IPS-20b (cell line): ENCODE measurements at regions not wholly inside any gene's neighbourhood (a gene's known extent, or its start where the extent isn't known, plus 50 kb on each side); places are given as distances from the start of the nearest gene placed in this dataset.

ENCODE experiments used
- H3K27ac ChIP-seq: one replicate; pipeline ENCODE4 v1.5.1; 2013; ENCODE audit warnings: low read length
- H3K27me3 ChIP-seq: 2 replicates; pipeline ENCODE4 v1.6.1; 2013; ENCODE audit warnings: mild to moderate bottlenecking, low read length, inconsistent platforms; ENCODE audit not compliant: insufficient read depth
- H3K36me3 ChIP-seq: 2 replicates; pipeline ENCODE4 v1.6.1; 2013; ENCODE audit warnings: low read depth, mild to moderate bottlenecking, inconsistent platforms, low read length, moderate library complexity; ENCODE audit not compliant: insufficient read depth
- H3K4me1 ChIP-seq: 2 replicates; pipeline ENCODE4 v1.6.1; 2013; ENCODE audit warnings: mild to moderate bottlenecking, control low read depth, inconsistent platforms, low read length, moderate library complexity; ENCODE audit not compliant: insufficient read depth
- H3K4me3 ChIP-seq: 2 replicates; pipeline ENCODE4 v1.5.1; 2013; ENCODE audit warnings: mild to moderate bottlenecking, low read length, inconsistent platforms
- H3K9ac ChIP-seq: 2 replicates; pipeline ENCODE4 v1.6.1; 2013; ENCODE audit warnings: low read depth, mild to moderate bottlenecking, inconsistent platforms, low read length, moderate library complexity
- H3K9me3 ChIP-seq: 2 replicates; pipeline ENCODE4 v1.6.1; 2013; ENCODE audit warnings: mild to moderate bottlenecking, low read depth, low read length, inconsistent platforms; ENCODE audit not compliant: insufficient read depth

DNA sequence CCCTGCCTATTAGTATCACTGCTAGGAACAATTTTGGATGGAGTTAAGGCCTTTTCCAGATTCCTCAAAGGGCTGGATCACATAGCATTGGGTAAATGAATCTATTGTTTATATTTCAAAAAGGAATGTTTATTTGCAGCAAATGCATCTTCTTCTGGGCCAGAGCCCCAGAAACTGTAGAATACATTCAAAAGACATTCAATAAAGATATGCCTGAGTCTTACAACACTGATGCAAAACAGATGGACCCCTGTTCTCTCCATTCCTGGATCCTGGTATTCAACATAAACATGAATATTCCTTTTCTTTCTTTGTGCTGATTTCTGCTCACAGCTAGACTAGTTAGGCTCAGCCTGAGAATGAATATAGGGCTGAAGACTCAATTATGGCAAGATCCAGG, 227.2 kb upstream of the KLHL29 start:
- no peak overlapping the region for H3K9ac ChIP-seq
- no peaks in the 10 kb centered on the region for H3K36me3 ChIP-seq
- H3K4me3 ChIP-seq: no peak overlapping the region
- no peaks in the 10 kb centered on the region for H3K4me1 ChIP-seq
- H3K9me3 ChIP-seq: no peaks in the 10 kb centered on the region
- H3K27ac ChIP-seq: no peak overlapping the region
- H3K27me3 ChIP-seq: no peaks in the 10 kb centered on the region

GRCh38 chr2:23158306-23158705, 226.7 kb upstream of the KLHL29 start:
- Histone ChIP-seq H3K27me3 (no peaks in the 10 kb centered on the region), H3K9me3 (no peaks in the 10 kb centered on the region), H3K27ac (no peak overlapping the region), H3K36me3 (no peaks in the 10 kb centered on the region), H3K9ac (no peak overlapping the region), H3K4me1 (no peaks in the 10 kb centered on the region), H3K4me3 (no peak overlapping the region)

- no peak overlapping the region for H3K9ac ChIP-seq
- H3K9me3 ChIP-seq: no peaks in the 10 kb centered on the region
- H3K27ac ChIP-seq: no peak overlapping the region
- H3K4me1 ChIP-seq: no peaks in the 10 kb centered on the region
- H3K4me3 ChIP-seq: no peak overlapping the region
- H3K36me3 ChIP-seq: no peaks in the 10 kb centered on the region
- H3K27me3 ChIP-seq: no peaks in the 10 kb centered on the region
These were observed 225.1 kb upstream of the KLHL29 start for GRCh38 chr2:23159746-23160405.

- H3K27ac ChIP-seq: no peak overlapping the region
- H3K9ac ChIP-seq: no peak overlapping the region
- H3K36me3 ChIP-seq: no peaks in the 10 kb centered on the region
- no peak overlapping the region for H3K4me3 ChIP-seq
- H3K4me1 ChIP-seq: no peaks in the 10 kb centered on the region
- H3K27me3 ChIP-seq: no peaks in the 10 kb centered on the region
- no peaks in the 10 kb centered on the region for H3K9me3 ChIP-seq
These were observed 220.8 kb upstream of the KLHL29 start for GRCh38 chr2:23164173-23164572.

- no peaks in the 10 kb centered on the region for H3K27me3 ChIP-seq
These were observed 215.1 kb upstream of the KLHL29 start for GRCh38 chr2:23169896-23170295.

DNA sequence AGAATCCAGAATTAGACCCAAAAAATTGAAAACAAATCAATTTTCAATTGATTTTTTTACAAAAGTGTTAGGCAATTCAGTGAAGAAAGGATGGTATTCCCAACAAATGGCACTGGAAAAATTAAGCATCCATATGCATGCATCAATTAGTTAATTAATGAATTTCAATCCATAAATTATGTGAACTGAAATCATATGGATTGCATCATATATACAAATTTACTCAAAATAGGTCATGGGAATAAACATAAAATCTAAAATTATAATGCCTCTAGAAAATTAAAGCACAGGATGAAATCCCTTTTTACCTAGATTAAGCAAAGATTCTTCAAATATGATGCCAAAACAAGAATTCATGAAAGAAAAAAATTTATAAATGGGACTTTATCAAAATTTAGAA, 213.9 kb upstream of the KLHL29 start:
- no peak overlapping the region for H3K9ac ChIP-seq
- no peak overlapping the region for H3K27ac ChIP-seq
- H3K36me3 ChIP-seq: no peaks in the 10 kb centered on the region
- H3K4me1 ChIP-seq: no peaks in the 10 kb centered on the region
- H3K4me3 ChIP-seq: no peak overlapping the region
- H3K9me3 ChIP-seq: peaks cover 6% of the 10 kb centered on the region; the same call in 1 of the 2 replicates
- no peaks in the 10 kb centered on the region for H3K27me3 ChIP-seq

More at GRCh38 chr2:23169896-23170295, 215.1 kb upstream of the KLHL29 start:
- no peaks in the 10 kb centered on the region for H3K36me3 ChIP-seq
- no peak overlapping the region for H3K4me3 ChIP-seq
- no peaks in the 10 kb centered on the region for H3K4me1 ChIP-seq
- H3K27ac ChIP-seq: no peak overlapping the region
- H3K9me3 ChIP-seq: peaks cover 6% of the 10 kb centered on the region; the same call in 1 of the 2 replicates
- no peak overlapping the region for H3K9ac ChIP-seq

GRCh38 chr2:23178396-23178795, 206.6 kb upstream of the KLHL29 start:
- no peaks in the 10 kb centered on the region for H3K4me1 ChIP-seq
- no peaks in the 10 kb centered on the region for H3K27me3 ChIP-seq
- no peak overlapping the region for H3K9ac ChIP-seq
- no peaks in the 10 kb centered on the region for H3K9me3 ChIP-seq
- H3K36me3 ChIP-seq: no peaks in the 10 kb centered on the region
- no peak overlapping the region for H3K4me3 ChIP-seq
- no peak overlapping the region for H3K27ac ChIP-seq

DNA sequence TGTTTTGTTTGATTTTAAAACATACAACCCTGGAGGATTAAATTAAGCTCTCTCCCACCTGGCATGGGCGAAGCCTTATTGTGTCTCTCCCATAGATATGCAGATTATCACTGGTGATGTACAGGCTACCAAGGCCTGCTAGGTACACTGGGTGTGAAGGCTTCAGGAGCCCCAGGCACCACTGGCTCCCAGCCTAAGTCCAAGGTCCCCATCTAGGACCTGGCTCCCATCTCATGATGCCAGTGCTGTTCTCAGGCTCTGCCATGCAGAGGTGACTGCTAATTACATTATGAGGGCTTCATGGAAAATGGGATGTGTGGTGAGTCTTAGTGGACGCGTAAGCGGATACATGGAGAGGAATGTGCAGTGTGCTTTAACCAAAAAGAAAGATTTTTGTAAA, 201.2 kb upstream of the KLHL29 start:
- Histone ChIP-seq H3K36me3 (no peaks in the 10 kb centered on the region), H3K4me1 (no peaks in the 10 kb centered on the region), H3K9me3 (no peaks in the 10 kb centered on the region), H3K4me3 (no peak overlapping the region), H3K27me3 (no peaks in the 10 kb centered on the region), H3K27ac (no peak overlapping the region), H3K9ac (no peak overlapping the region)

- Histone ChIP-seq H3K4me1 (no peaks in the 10 kb centered on the region), H3K27ac (no peak overlapping the region), H3K9me3 (no peaks in the 10 kb centered on the region), H3K4me3 (no peak overlapping the region), H3K9ac (no peak overlapping the region), H3K36me3 (no peaks in the 10 kb centered on the region), H3K27me3 (no peaks in the 10 kb centered on the region)
These were observed 186.5 kb upstream of the KLHL29 start for GRCh38 chr2:23198316-23199114.

GRCh38 chr2:23199115-23199918, 185.7 kb upstream of the KLHL29 start:
- H3K9me3 ChIP-seq: no peaks in the 10 kb centered on the region
- no peak overlapping the region for H3K27ac ChIP-seq
- no peak overlapping the region for H3K4me3 ChIP-seq
- H3K36me3 ChIP-seq: no peaks in the 10 kb centered on the region
- no peaks in the 10 kb centered on the region for H3K27me3 ChIP-seq
- H3K9ac ChIP-seq: no peak overlapping the region
- no peaks in the 10 kb centered on the region for H3K4me1 ChIP-seq

DNA sequence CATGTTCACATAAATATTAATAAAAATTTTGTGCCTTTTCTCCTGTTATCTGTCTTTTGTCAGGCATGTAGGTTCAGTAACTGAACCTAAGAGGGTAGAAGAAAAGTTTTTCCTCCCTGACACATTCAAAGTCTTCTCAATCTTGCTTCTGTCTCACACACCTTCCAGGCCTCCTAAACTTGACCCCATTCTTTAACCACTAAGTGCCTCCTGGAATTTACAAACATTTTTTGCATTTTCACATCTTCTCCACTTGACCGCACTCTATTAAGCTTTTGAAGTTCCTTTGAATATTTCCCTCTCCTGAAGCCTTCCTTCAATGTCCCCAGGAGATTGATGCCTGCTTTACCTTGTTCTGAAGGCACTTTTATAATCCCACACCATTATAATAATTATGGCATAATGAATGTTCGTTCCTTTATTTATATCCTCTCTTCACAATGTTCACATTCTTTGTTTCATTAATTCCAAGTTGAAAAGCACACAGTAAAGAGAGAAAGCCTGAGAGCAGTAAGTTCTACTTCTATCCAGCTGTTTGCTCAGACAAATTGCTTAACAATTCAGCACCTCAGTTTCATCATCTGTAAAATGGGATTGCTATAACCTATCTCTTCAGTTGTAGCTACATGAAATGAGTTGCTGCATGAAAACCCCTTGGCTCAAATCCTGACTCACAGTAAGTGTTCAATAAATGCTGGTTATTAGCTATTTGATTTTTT, 184.8 kb upstream of the KLHL29 start:
- Histone ChIP-seq H3K27ac (no peak overlapping the region), H3K27me3 (no peaks in the 10 kb centered on the region), H3K4me3 (no peak overlapping the region), H3K4me1 (no peaks in the 10 kb centered on the region), H3K9me3 (no peaks in the 10 kb centered on the region), H3K36me3 (no peaks in the 10 kb centered on the region), H3K9ac (no peak overlapping the region)
